WTC11 (cell line): ENCODE measurements at regions not wholly inside any gene's neighbourhood (a gene's known extent, or its start where the extent isn't known, plus 50 kb on each side); places are given as distances from the start of the nearest gene placed in this dataset.
"Not testable (repeated sequence)": the region's sequence is repeated elsewhere in the genome, so short reads cannot be mapped to it uniquely, and the experiment has no call there.

ENCODE experiments used
- ATAC-seq: fragments of 200-7000 bp; cut with Tn5 transposase; 2 replicates; pipeline ENCODE4 v1.10.0; 2021; ENCODE audit warnings: mild to moderate bottlenecking, moderate library complexity
- CTCF ChIA-PET: fragments of 300-600 bp; sonication (Branson Sonifier 250); formaldehyde crosslinking; loops from one replicate; lab custom pipeline; 2021; ENCODE audit warnings: antibody characterized with exemption; lab: Charles Lee
- POLR2A ChIA-PET: fragments of 350-600 bp; sonication (Branson Sonifier 250); formaldehyde crosslinking; loops from one replicate; lab custom pipeline; 2021; ENCODE audit warnings: antibody characterized with exemption; lab: Charles Lee
- DNase-seq: peaks from one replicate; pipeline ENCODE4 v3.0.0; 2021; ENCODE audit warnings: low spot score
- H3K27ac Mint-ChIP-seq: 2 replicates; pipeline ENCODE4 v1.8.0; 2021; ENCODE audit warnings: mixed read lengths
- H3K27me3 Mint-ChIP-seq: 2 replicates; pipeline ENCODE4 v1.8.0; 2021; ENCODE audit warnings: low read depth, mild to moderate bottlenecking, moderate library complexity, mixed read lengths
- H3K36me3 Mint-ChIP-seq: 2 replicates; pipeline ENCODE4 v1.8.0; 2021; ENCODE audit warnings: mixed read lengths
- H3K4me1 Mint-ChIP-seq: 2 replicates; pipeline ENCODE4 v1.8.0; 2022; ENCODE audit warnings: mixed read lengths
- H3K4me3 Mint-ChIP-seq: 2 replicates; pipeline ENCODE4 v1.8.0; 2021; ENCODE audit warnings: mild to moderate bottlenecking, moderate library complexity, mixed read lengths
- H3K9me3 Mint-ChIP-seq: 2 replicates; pipeline ENCODE4 v1.8.0; 2021; ENCODE audit warnings: mixed read lengths
- AFF4 ChIP-seq: sonication (generic); formaldehyde crosslinking; IDR thresholded peaks from 2 replicates; pipeline ENCODE4 v1.8.1; 2023; ENCODE audit warnings: mild to moderate bottlenecking, missing genetic modification reagents, borderline replicate concordance
- CDX4 ChIP-seq: fragments of 250-450 bp; sonication (Bioruptor Pico); IDR thresholded peaks from 2 replicates; pipeline ENCODE4 v1.9.0; 2021; ENCODE audit warnings: moderate library complexity, mild to moderate bottlenecking, inconsistent platforms, borderline replicate concordance
- ELF4 ChIP-seq: sonication (generic); formaldehyde crosslinking; IDR thresholded peaks from 2 replicates; pipeline ENCODE4 v1.8.1; 2022; ENCODE audit warnings: low read depth, mild to moderate bottlenecking, moderate library complexity, missing genetic modification reagents
- EMX1 ChIP-seq: fragments of 250-450 bp; sonication (Bioruptor Pico); IDR thresholded peaks from 2 replicates; pipeline ENCODE4 v1.8.0; 2021; ENCODE audit warnings: mild to moderate bottlenecking
- JAZF1 ChIP-seq: fragments of 250-450 bp; sonication (Bioruptor Pico); IDR thresholded peaks from 2 replicates; pipeline ENCODE4 v1.9.0; 2021; ENCODE audit warnings: moderate library complexity, mild to moderate bottlenecking, inconsistent platforms
- JUN ChIP-seq: sonication (generic); formaldehyde crosslinking; IDR thresholded peaks from 2 replicates; pipeline ENCODE4 v1.8.0; 2023; ENCODE audit warnings: mild to moderate bottlenecking, missing genetic modification reagents
- KAT7 ChIP-seq: sonication (generic); formaldehyde crosslinking; IDR thresholded peaks from 2 replicates; pipeline ENCODE4 v1.8.1; 2023; ENCODE audit warnings: missing genetic modification reagents, mild to moderate bottlenecking, borderline replicate concordance
- NR1H2 ChIP-seq: sonication (generic); formaldehyde crosslinking; IDR thresholded peaks from 2 replicates; pipeline ENCODE4 v1.9.0; 2021; ENCODE audit warnings: mild to moderate bottlenecking, moderate library complexity, missing genetic modification reagents
- NR2C2 ChIP-seq: sonication (generic); formaldehyde crosslinking; IDR thresholded peaks from 2 replicates; pipeline ENCODE4 v1.8.0; 2022; ENCODE audit warnings: mild to moderate bottlenecking, missing genetic modification reagents
- PRRX2 ChIP-seq: fragments of 250-450 bp; sonication (Bioruptor Pico); IDR thresholded peaks from 2 replicates; pipeline ENCODE4 v1.8.0; 2021; ENCODE audit warnings: mild to moderate bottlenecking
- SP1 ChIP-seq: sonication (generic); formaldehyde crosslinking; conservative IDR thresholded peaks from 2 replicates; pipeline ENCODE4 v1.8.1; 2022; ENCODE audit warnings: missing genetic modification reagents
- TEAD4 ChIP-seq: sonication (generic); formaldehyde crosslinking; IDR thresholded peaks from 2 replicates; pipeline ENCODE4 v1.8.0; 2022; ENCODE audit warnings: mild to moderate bottlenecking, missing genetic modification reagents
- ZBTB43 ChIP-seq: sonication (generic); formaldehyde crosslinking; IDR thresholded peaks from 2 replicates; pipeline ENCODE4 v1.8.1; 2023; ENCODE audit warnings: mild to moderate bottlenecking, missing genetic modification reagents
- TF ChIP-seq, protein P1 (sequence below): sonication (generic); formaldehyde crosslinking; conservative IDR thresholded peaks from 2 replicates; pipeline ENCODE4 v1.8.1; 2023; ENCODE audit warnings: mild to moderate bottlenecking, low read depth, missing genetic modification reagents, moderate library complexity
- TF ChIP-seq, protein P2 (sequence below): fragments of 250-450 bp; sonication (Bioruptor Pico); IDR thresholded peaks from 2 replicates; pipeline ENCODE4 v1.9.0; 2021; ENCODE audit warnings: mild to moderate bottlenecking, borderline replicate concordance
- TF ChIP-seq, protein P3 (sequence below): sonication (generic); formaldehyde crosslinking; IDR thresholded peaks from 2 replicates; pipeline ENCODE4 v1.8.1; 2023; ENCODE audit warnings: mild to moderate bottlenecking, missing genetic modification reagents, moderate library complexity

DNA sequence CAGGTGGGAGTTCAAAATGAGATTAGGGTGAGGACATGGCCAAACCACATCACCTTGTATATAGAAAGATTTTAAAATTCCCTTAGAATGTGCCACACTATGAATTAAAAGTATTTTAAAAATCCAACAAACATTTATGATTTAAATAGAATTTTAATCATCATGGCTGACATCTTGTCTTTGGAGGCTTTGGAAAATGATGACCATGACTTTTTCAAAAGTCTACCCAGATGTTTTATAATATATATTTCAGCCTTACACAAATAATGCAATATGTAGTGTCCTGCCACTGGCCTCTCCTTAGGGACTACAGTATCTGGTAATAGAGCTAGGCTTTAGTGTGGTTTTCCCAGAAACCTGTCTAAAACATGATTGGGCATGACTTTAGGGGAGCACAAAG, 1353.4 kb upstream of the GOT2 start:
- CTCF ChIA-PET: no interaction called here
- ATAC-seq (no peak), DNase-seq (no peak)
- Mint-ChIP-seq H3K27ac (no peak overlapping the region), H3K36me3 (peaks cover 46% of the 10 kb centered on the region), H3K27me3 (no peaks in the 10 kb centered on the region), H3K4me3 (no peak overlapping the region), H3K9me3 (peaks cover 47% of the 10 kb centered on the region), H3K4me1 (peaks cover 17% of the 10 kb centered on the region)
- POLR2A ChIA-PET: no interaction called here
- no peak for TF ChIP-seq AFF4 (CRISPR knock-in tag)
- TF ChIP-seq TEAD4 (CRISPR knock-in tag): no peak
- TF ChIP-seq CDX4 (CRISPR knock-in tag): no peak
- no peak for TF ChIP-seq SP1 (CRISPR knock-in tag)
- TF ChIP-seq, protein P1, sequence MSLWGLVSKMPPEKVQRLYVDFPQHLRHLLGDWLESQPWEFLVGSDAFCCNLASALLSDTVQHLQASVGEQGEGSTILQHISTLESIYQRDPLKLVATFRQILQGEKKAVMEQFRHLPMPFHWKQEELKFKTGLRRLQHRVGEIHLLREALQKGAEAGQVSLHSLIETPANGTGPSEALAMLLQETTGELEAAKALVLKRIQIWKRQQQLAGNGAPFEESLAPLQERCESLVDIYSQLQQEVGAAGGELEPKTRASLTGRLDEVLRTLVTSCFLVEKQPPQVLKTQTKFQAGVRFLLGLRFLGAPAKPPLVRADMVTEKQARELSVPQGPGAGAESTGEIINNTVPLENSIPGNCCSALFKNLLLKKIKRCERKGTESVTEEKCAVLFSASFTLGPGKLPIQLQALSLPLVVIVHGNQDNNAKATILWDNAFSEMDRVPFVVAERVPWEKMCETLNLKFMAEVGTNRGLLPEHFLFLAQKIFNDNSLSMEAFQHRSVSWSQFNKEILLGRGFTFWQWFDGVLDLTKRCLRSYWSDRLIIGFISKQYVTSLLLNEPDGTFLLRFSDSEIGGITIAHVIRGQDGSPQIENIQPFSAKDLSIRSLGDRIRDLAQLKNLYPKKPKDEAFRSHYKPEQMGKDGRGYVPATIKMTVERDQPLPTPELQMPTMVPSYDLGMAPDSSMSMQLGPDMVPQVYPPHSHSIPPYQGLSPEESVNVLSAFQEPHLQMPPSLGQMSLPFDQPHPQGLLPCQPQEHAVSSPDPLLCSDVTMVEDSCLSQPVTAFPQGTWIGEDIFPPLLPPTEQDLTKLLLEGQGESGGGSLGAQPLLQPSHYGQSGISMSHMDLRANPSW (CRISPR knock-in tag): no peak
- no peak for TF ChIP-seq ELF4
- TF ChIP-seq EMX1: no peak
- no peak for TF ChIP-seq NR1H2 (CRISPR knock-in tag)
- TF ChIP-seq PRRX2 (CRISPR knock-in tag): no peak
- no peak for TF ChIP-seq JAZF1
- TF ChIP-seq ZBTB43: no peak
- no peak for TF ChIP-seq JUN (CRISPR knock-in tag)
- TF ChIP-seq KAT7 (CRISPR knock-in tag): no peak
- no peak for TF ChIP-seq NR2C2 (CRISPR knock-in tag)
- TF ChIP-seq, protein P2, sequence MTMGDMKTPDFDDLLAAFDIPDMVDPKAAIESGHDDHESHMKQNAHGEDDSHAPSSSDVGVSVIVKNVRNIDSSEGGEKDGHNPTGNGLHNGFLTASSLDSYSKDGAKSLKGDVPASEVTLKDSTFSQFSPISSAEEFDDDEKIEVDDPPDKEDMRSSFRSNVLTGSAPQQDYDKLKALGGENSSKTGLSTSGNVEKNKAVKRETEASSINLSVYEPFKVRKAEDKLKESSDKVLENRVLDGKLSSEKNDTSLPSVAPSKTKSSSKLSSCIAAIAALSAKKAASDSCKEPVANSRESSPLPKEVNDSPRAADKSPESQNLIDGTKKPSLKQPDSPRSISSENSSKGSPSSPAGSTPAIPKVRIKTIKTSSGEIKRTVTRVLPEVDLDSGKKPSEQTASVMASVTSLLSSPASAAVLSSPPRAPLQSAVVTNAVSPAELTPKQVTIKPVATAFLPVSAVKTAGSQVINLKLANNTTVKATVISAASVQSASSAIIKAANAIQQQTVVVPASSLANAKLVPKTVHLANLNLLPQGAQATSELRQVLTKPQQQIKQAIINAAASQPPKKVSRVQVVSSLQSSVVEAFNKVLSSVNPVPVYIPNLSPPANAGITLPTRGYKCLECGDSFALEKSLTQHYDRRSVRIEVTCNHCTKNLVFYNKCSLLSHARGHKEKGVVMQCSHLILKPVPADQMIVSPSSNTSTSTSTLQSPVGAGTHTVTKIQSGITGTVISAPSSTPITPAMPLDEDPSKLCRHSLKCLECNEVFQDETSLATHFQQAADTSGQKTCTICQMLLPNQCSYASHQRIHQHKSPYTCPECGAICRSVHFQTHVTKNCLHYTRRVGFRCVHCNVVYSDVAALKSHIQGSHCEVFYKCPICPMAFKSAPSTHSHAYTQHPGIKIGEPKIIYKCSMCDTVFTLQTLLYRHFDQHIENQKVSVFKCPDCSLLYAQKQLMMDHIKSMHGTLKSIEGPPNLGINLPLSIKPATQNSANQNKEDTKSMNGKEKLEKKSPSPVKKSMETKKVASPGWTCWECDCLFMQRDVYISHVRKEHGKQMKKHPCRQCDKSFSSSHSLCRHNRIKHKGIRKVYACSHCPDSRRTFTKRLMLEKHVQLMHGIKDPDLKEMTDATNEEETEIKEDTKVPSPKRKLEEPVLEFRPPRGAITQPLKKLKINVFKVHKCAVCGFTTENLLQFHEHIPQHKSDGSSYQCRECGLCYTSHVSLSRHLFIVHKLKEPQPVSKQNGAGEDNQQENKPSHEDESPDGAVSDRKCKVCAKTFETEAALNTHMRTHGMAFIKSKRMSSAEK (CRISPR knock-in tag): no peak
- TF ChIP-seq, protein P3, sequence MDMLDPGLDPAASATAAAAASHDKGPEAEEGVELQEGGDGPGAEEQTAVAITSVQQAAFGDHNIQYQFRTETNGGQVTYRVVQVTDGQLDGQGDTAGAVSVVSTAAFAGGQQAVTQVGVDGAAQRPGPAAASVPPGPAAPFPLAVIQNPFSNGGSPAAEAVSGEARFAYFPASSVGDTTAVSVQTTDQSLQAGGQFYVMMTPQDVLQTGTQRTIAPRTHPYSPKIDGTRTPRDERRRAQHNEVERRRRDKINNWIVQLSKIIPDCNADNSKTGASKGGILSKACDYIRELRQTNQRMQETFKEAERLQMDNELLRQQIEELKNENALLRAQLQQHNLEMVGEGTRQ: no peak

DNA sequence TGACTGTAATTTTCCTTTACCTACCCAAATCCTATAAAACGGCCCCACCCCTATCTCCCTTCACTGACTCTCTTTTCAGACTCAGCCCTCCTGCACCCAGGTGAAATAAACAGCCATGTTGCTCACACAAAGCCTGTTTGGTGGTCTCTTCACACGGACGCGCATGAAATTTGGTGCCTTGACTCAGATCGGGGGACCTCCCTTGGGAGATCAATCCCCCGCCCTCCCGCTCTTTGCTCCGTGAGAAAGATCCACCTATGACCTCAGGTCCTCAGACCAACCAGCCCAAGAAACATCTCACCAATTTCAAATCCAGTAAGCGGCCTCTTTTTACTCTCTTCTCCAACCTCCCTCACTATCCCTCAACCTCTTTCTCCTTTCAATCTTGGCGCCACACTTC, 1344.7 kb upstream of the GOT2 start:
- ATAC-seq, DNase-seq, POLR2A ChIA-PET, CTCF ChIA-PET, H3K27me3 Mint-ChIP-seq: not testable (repeated sequence)
- Mint-ChIP-seq H3K4me3 (peak overlapping the region; percentile 67), H3K4me1 (peaks cover 40% of the 10 kb centered on the region), H3K9me3 (peaks cover 13% of the 10 kb centered on the region), H3K36me3 (peaks cover 12% of the 10 kb centered on the region), H3K27ac (peak overlapping the region; percentile 96)
